Stimulated activated naive B cell treated with anti-CD40 and anti-IgM and Interleukin-4, amounts not matched to agents 10 μg/mL and 1 μg/mL and 100 μg/mL, for 72 hours (primary cell): ENCODE measurements at regions not wholly inside any gene's neighbourhood (a gene's known extent, or its start where the extent isn't known, plus 50 kb on each side); places are given as distances from the start of the nearest gene placed in this dataset.
"Not testable (repeated sequence)": the region's sequence is repeated elsewhere in the genome, so short reads cannot be mapped to it uniquely, and the experiment has no call there.

Experiments used
- ATAC-seq, 2 donors: fragments of 150-1000 bp; cut with Tn5 transposase; replicated peaks; 2 replicates each; pipeline ENCODE4 v1.10.0; 2021; ENCODE audit warnings: moderate library complexity in 1 of 2
- DNase-seq: peaks from one replicate; pipeline ENCODE4 v3.0.0; 2021
- H3K27ac Mint-ChIP-seq: one replicate; pipeline ENCODE4 v1.8.0; 2022; ENCODE audit warnings: mild to moderate bottlenecking, mixed read lengths
- H3K27me3 Mint-ChIP-seq, 2 donors: one replicate each; pipeline ENCODE4 v1.8.0; 2022; ENCODE audit warnings: mixed read lengths in 2 of 2
- H3K36me3 Mint-ChIP-seq, 2 donors: one replicate each; pipeline ENCODE4 v1.8.0; 2022; ENCODE audit warnings: mixed read lengths in 2 of 2, mild to moderate bottlenecking in 1 of 2
- H3K4me1 Mint-ChIP-seq, 2 donors: one replicate each; pipeline ENCODE4 v1.8.0; 2022; ENCODE audit warnings: mixed read lengths in 2 of 2, mild to moderate bottlenecking in 1 of 2
- H3K4me3 Mint-ChIP-seq, 2 donors: one replicate each; pipeline ENCODE4 v1.8.0; 2022; ENCODE audit warnings: mild to moderate bottlenecking in 2 of 2, mixed read lengths in 2 of 2, moderate library complexity in 1 of 2
- H3K9me3 Mint-ChIP-seq, 2 donors: one replicate each; pipeline ENCODE4 v1.8.0; 2022; ENCODE audit warnings: mixed read lengths in 2 of 2, mild to moderate bottlenecking in 1 of 2

DNA sequence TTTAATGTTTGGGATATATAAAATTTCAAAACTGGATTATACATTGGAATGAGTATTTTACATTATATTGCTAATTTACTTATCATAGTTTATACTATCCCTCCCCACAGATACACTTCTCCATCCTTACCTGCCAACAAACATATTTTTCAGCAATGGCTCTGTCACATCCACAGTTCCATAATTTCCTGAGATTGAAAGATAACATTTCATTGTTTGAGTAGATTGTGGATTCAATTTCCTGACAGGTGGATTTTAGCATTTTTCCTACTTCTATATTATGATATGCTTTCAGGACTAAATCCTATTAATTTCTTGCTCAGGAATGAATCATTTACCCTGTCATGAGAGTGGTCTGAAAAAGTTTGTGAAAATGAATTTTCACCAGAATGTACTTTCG lies 115.3 kb upstream of the KLHL4 start:
- no peak overlapping the region for H3K27ac Mint-ChIP-seq
- no peak for ATAC-seq
- no peak overlapping the region for H3K4me3 Mint-ChIP-seq
- no peak for DNase-seq
- H3K36me3 Mint-ChIP-seq: no peaks in the 10 kb centered on the region
- H3K4me1 Mint-ChIP-seq: no peaks in the 10 kb centered on the region
- H3K27me3 Mint-ChIP-seq: no peaks in the 10 kb centered on the region
- H3K9me3 Mint-ChIP-seq: peaks cover 2 to 7% of the 10 kb centered on the region in 2 donors

DNA sequence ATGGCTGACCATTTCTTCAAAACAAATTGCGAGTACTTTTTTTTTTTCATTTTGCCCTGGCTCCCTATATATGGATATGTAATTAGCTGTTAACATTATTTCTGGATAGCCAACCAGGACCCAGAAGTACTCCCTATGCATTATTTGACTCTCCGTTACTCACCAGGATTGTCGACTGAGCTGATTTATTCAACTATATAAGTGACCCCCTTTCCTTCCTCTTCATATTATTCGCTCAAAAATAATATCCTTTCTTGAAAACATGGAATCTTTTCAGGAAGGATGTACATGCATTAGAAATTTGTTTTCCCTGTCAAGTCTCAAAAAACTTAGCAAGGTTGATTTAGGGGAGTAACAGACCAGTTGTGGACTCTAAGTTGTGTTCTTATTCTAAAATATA lies 114.1 kb upstream of the KLHL4 start:
- Mint-ChIP-seq H3K9me3 (peaks cover 2 to 7% of the 10 kb centered on the region in 2 donors), H3K27ac (no peak overlapping the region), H3K4me3 (no peak overlapping the region), H3K36me3 (no peaks in the 10 kb centered on the region), H3K4me1 (no peaks in the 10 kb centered on the region), H3K27me3 (no peaks in the 10 kb centered on the region)
- no peak for ATAC-seq
- no peak for DNase-seq

DNA sequence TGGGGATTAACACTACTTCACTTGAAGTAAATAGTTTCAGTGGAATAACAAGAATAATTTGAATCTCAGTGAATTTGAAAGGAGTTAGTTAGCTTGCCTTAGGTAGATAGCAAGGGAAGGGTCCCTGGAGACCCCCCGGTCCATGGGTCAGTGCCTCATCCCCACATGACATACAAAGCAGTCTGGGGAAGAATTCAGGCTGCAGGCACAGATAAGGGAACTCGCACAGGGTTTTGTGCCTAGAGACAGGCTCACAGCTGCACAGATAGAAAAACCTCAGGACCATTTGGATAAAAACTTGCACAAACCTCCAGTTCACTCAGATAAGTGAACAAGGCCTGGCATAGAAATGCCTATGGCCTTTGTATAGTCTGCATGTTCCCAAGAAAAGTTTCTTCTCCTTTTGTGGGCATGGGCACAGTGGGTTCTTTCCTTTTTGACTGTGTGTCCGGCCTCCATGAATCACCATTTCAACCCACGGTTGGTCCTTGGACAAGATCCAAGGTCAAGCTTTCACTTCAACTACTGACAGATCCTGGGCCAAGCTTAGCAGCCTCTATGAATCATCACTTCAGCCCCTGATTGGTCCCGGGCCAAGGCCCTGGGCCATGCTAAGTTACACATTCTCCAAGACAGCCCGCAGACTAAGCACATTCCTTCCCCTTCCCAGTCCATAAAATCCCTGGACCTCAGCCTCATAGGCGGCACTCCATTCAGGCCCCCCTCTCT lies 108.3 kb upstream of the KLHL4 start:
- DNase-seq (no peak), ATAC-seq (no peak)
- no peak overlapping the region for H3K4me3 Mint-ChIP-seq
- H3K27me3 Mint-ChIP-seq: no peaks in the 10 kb centered on the region
- no peaks in the 10 kb centered on the region for H3K4me1 Mint-ChIP-seq
- peaks cover 2 to 9% of the 10 kb centered on the region in 2 donors for H3K9me3 Mint-ChIP-seq
- H3K27ac Mint-ChIP-seq: no peak overlapping the region
- no peaks in the 10 kb centered on the region for H3K36me3 Mint-ChIP-seq

DNA sequence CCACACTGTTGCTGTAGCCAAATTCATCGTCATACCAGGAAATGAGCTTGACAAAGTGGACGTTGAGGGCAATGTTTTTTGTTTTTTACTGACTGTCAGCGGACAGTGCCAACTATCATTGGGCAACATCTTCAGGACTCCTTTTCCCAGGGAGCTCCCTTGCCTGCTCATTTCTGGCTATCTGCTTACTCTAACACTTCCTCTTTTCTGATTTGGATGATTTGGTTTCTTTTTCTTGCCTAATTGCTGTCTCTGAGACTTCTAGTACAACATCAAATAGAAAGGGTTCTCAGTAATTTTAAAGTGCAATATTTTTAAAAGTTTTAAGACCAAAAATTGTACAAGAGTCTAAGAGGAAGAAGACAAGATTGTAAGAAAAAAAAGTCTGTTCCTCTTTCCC lies 92.0 kb upstream of the KLHL4 start:
- ATAC-seq: no peak
- no peak overlapping the region for H3K27ac Mint-ChIP-seq
- no peaks in the 10 kb centered on the region for H3K36me3 Mint-ChIP-seq
- H3K9me3 Mint-ChIP-seq: peaks cover 0 to 10% of the 10 kb centered on the region in 2 donors
- H3K27me3 Mint-ChIP-seq: no peaks in the 10 kb centered on the region
- no peaks in the 10 kb centered on the region for H3K4me1 Mint-ChIP-seq
- no peak overlapping the region for H3K4me3 Mint-ChIP-seq
- DNase-seq: no peak

DNA sequence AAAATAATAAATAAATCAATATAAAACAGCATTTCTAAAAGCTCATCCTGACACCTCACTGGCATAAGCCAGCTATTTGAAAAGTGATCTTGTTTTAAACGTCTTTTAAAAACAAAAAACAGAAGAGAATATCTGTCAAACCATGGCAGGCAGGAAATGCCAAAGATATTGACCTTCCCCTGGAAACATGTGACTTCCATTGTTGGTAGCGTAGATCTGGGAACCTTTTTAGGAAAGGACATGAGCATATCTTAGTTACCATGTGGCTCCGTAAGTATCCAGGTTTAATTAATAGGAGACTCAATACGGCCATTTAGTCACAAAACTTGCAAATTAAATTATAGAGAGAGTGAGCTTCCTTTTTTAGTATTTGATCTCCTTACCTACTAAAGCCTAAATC lies 83.0 kb upstream of the KLHL4 start:
- DNase-seq (no peak), ATAC-seq (no peak)
- H3K9me3 Mint-ChIP-seq: no peaks in the 10 kb centered on the region
- H3K36me3 Mint-ChIP-seq: no peaks in the 10 kb centered on the region
- no peaks in the 10 kb centered on the region for H3K4me1 Mint-ChIP-seq
- H3K4me3 Mint-ChIP-seq: no peak overlapping the region
- H3K27me3 Mint-ChIP-seq: no peaks in the 10 kb centered on the region
- no peak overlapping the region for H3K27ac Mint-ChIP-seq

DNA sequence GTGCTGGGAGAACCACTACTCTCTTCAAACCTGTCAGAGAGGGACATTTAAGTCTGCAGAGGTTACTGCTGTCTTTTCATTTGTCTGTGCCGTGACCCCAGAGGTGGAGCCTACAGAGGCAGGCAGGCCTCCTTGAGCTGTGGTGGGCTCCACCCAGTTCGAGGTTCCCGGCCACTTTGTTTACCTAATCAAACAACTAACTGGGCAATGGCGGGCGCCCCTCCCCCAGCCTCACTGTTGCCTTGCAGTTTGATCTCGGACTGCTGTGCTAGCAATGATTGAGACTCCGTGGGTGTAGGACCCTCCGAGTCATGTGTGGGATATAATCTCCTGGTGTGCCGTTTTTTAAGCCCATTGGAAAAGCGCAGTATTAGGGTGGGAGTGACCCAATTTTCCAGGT lies 69.0 kb upstream of the KLHL4 start:
- not testable (repeated sequence) for H3K4me1 Mint-ChIP-seq, DNase-seq, H3K9me3 Mint-ChIP-seq

DNA sequence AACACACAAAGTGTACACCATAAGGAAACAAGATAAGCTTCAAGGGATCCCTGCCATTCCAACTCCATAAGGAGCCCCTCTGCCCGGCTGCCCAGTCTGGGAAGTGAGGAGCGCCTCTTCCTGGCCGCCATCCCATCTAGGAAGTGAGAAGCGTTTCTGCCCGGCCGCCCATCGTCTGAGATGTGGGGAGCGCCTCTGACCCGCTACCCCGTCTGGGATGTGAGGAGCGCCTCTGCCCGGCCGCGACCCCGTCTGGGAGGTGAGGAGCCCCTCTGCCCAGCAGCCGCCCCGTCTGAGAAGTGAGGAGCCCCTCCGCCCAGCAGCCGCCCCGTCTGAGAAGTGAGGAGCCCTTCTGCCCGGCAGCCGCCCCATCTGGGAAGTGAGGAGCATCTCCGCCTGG lies 51.8 kb upstream of the KLHL4 start:
- not testable (repeated sequence) for H3K27me3 Mint-ChIP-seq, H3K4me3 Mint-ChIP-seq, H3K27ac Mint-ChIP-seq, H3K36me3 Mint-ChIP-seq, DNase-seq, H3K4me1 Mint-ChIP-seq, ATAC-seq
- peaks cover 4 to 11% of the 10 kb centered on the region in 2 donors for H3K9me3 Mint-ChIP-seq

More for the DNA sequence above, 69.0 kb upstream of the KLHL4 start:
- ATAC-seq, H3K36me3 Mint-ChIP-seq, H3K27ac Mint-ChIP-seq, H3K4me3 Mint-ChIP-seq, H3K27me3 Mint-ChIP-seq: not testable (repeated sequence)
